PC-3 (cell line): ENCODE measurements at regions not wholly inside any gene's neighbourhood (a gene's known extent, or its start where the extent isn't known, plus 50 kb on each side); places are given as distances from the start of the nearest gene placed in this dataset.
"Not testable (repeated sequence)": the region's sequence is repeated elsewhere in the genome, so short reads cannot be mapped to it uniquely, and the experiment has no call there.

Source experiments
- EZH2 ChIP-seq: fragments of 300-600 bp; sonication (generic); IDR thresholded peaks from one replicate; pipeline ENCODE4 v1.6.1; 2017; ENCODE audit warnings: antibody characterized with exemption, mild to moderate bottlenecking, low read length; ENCODE audit not compliant: unreplicated experiment
- TF ChIP-seq, protein P1 (sequence below): fragments of 300-600 bp; sonication (generic); conservative IDR thresholded peaks from 2 replicates; pipeline ENCODE4 v1.5.1; 2017; ENCODE audit warnings: antibody characterized with exemption, low read depth, mild to moderate bottlenecking, low read length

DNA sequence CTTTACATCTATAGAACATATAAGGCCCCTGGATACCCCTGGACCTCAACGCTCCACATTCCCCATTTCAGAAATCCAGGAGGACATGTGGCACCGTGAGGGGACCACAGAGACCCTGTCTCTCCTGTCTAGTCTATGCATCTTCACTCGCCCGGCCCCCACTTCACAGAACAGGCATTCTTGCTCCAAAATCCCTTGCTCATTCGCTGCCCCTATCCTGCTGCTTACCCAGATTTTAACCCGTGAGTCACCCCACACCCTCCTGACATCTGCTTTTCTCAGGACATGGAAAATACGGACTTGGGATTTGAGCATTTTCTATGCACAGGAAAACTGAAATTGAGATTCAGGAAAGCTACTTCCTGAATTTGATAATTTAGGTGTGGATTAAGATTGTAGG is 279.3 kb upstream of the FAM240B start:
- TF ChIP-seq, protein P1, sequence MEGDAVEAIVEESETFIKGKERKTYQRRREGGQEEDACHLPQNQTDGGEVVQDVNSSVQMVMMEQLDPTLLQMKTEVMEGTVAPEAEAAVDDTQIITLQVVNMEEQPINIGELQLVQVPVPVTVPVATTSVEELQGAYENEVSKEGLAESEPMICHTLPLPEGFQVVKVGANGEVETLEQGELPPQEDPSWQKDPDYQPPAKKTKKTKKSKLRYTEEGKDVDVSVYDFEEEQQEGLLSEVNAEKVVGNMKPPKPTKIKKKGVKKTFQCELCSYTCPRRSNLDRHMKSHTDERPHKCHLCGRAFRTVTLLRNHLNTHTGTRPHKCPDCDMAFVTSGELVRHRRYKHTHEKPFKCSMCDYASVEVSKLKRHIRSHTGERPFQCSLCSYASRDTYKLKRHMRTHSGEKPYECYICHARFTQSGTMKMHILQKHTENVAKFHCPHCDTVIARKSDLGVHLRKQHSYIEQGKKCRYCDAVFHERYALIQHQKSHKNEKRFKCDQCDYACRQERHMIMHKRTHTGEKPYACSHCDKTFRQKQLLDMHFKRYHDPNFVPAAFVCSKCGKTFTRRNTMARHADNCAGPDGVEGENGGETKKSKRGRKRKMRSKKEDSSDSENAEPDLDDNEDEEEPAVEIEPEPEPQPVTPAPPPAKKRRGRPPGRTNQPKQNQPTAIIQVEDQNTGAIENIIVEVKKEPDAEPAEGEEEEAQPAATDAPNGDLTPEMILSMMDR: not testable (repeated sequence)
- TF ChIP-seq EZH2: not testable (repeated sequence)
